AG04449 (cell line): ENCODE measurements at regions not wholly inside any gene's neighbourhood (a gene's known extent, or its start where the extent isn't known, plus 50 kb on each side); places are given as distances from the start of the nearest gene placed in this dataset.

Experiments
- CTCF ChIA-PET: fragments of 350-600 bp; formaldehyde crosslinking; extraction: SDS; loops from one replicate; lab custom pipeline; 2021; ENCODE audit warnings: antibody characterized with exemption; lab: Yijun Ruan, JAX
- POLR2A ChIA-PET: fragments of 400-600, 350-600 bp; formaldehyde crosslinking; extraction: SDS; loops from one replicate; lab custom pipeline; 2020; ENCODE audit warnings: antibody characterized with exemption, inconsistent platforms; lab: Yijun Ruan, JAX
- DNase-seq: peaks from one replicate; pipeline ENCODE4 v3.0.0-alpha.2; 2010; ENCODE audit warnings: low read depth, low spot score
- H3K4me3 ChIP-seq: 2 replicates; pipeline ENCODE4 v1.5.1; 2011; ENCODE audit warnings: low read depth, mild to moderate bottlenecking, control low read depth, low read length
- TF ChIP-seq, protein P1 (sequence below): IDR thresholded peaks from one replicate; pipeline ENCODE4 v1.5.1; 2011; ENCODE audit warnings: mild to moderate bottlenecking, moderate library complexity, low read length, control low read depth, inconsistent platforms; ENCODE audit not compliant: insufficient read depth; ENCODE audit errors: missing control alignments

- no peak for DNase-seq
- POLR2A ChIA-PET = no interaction called here
- no peak overlapping the region for H3K4me3 ChIP-seq
- CTCF ChIA-PET = no interaction called here
- TF ChIP-seq, protein P1, sequence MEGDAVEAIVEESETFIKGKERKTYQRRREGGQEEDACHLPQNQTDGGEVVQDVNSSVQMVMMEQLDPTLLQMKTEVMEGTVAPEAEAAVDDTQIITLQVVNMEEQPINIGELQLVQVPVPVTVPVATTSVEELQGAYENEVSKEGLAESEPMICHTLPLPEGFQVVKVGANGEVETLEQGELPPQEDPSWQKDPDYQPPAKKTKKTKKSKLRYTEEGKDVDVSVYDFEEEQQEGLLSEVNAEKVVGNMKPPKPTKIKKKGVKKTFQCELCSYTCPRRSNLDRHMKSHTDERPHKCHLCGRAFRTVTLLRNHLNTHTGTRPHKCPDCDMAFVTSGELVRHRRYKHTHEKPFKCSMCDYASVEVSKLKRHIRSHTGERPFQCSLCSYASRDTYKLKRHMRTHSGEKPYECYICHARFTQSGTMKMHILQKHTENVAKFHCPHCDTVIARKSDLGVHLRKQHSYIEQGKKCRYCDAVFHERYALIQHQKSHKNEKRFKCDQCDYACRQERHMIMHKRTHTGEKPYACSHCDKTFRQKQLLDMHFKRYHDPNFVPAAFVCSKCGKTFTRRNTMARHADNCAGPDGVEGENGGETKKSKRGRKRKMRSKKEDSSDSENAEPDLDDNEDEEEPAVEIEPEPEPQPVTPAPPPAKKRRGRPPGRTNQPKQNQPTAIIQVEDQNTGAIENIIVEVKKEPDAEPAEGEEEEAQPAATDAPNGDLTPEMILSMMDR = no peak
Observed at GRCh38 chr12:92028441-92028709, 117.3 kb downstream of the BTG1 start.

DNA sequence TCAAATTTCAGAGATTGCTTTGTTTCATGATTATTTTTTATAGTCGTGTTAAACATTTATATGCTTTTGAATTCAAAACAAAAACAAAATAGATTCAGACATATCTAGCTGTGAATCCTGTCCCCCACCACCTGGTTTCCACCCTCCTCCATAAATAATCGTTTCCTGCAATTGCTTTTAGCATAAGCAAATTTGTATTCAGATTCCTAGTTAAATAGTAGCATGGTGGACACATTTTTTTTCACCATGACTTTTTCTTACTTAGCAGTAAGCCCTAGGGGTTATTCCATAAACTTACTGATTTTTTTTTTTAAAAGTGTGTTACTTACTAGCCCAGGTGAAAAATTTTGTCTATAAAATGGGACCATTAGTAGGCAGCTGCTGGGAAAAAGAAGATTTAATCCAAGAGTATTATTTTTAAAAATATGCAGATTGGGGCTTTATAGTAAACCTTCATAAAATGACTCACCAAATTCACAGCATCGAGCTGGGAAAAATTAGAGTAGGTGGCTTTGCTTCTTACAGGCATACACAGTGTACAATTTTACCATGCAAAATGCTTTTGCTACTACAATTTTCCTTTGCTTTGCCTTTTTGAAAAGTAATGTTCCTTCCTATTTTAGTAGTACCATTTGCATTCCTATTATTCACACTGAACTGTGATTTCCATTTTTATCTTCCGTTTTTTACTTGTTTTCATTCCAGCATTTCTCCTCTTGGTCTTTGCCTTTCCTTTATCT lies 117.8 kb downstream of the BTG1 start:
- no peak overlapping the region for H3K4me3 ChIP-seq
- DNase-seq = no peak
- ChIA-PET CTCF (no interaction called here), POLR2A (no interaction called here)
- TF ChIP-seq, protein P1 = no peak

DNA sequence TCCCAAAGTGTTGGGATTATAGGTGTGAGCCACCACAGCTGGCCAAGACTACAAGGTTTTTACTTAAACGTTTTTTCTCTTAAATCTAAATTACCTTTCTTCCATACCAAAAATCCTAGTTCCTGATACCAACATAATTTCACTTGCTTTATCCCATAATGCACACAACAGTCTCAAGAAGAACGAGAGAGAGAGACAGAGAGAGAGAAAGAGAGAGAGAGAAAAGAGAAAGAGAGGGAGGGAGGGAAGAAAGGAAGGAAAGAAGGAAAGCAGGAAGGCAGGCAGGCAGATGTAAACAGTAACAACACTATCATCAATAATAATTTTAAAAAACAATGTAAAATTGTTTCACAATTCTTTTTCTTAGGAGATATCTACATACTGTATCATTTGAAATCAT lies 118.4 kb downstream of the BTG1 start:
- POLR2A ChIA-PET = no interaction called here
- DNase-seq = no peak
- CTCF ChIA-PET = no interaction called here
- TF ChIP-seq, protein P1 = no peak
- no peak overlapping the region for H3K4me3 ChIP-seq

- ChIA-PET POLR2A (no interaction called here), CTCF (no interaction called here)
- no peak overlapping the region for H3K4me3 ChIP-seq
- TF ChIP-seq, protein P1 = no peak
- no peak for DNase-seq
Observed at GRCh38 chr12:92025462-92026207, 120.0 kb downstream of the BTG1 start.

- ChIA-PET CTCF (no interaction called here), POLR2A (interaction anchor here (0.7 kb wide), 1 partner anchor 170 kb away, joined by 3 read pairs; no protein-coding TSS in a partner anchor)
- no peak overlapping the region for H3K4me3 ChIP-seq
- no peak for DNase-seq
- TF ChIP-seq, protein P1 = no peak
Observed at GRCh38 chr12:92022093-92022492, 123.6 kb downstream of the BTG1 start.

DNA sequence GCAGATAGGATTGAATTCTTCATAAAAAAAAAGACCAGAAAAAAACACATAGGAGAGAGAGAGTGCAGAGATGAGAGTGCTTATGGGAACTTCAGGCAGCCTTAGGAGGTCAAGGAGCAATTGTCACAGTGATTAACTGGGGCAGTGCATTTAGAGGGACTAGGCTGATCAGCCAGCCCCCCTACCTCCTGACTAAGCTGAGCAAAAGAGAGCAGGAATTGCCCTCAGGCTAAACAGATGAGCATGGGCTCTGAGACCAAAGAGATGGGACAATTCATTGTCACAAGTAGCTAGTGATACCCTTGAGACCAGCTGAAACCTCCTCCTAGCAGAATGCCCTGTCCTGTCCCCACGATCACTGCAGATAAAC lies 124.0 kb downstream of the BTG1 start:
- POLR2A ChIA-PET = no interaction called here

More for the DNA sequence above, 124.0 kb downstream of the BTG1 start:
- DNase-seq = no peak
- TF ChIP-seq, protein P1 = no peak
- no peak overlapping the region for H3K4me3 ChIP-seq
- CTCF ChIA-PET = no interaction called here
